ENCODE measurements at regions not wholly inside any gene's neighbourhood (a gene's known extent, or its start where the extent isn't known, plus 50 kb on each side); places are given as distances from the start of the nearest gene placed in this dataset.

- TF ChIP-seq CTCF (IDR thresholded peaks at IDR 0.05) = no peak
- TF ChIP-seq POLR2AphosphoS5 (IDR thresholded peaks at IDR 0.05) = no peak
- TF ChIP-seq EP300 (IDR thresholded peaks at IDR 0.05) = no peak
Observed at GRCh38 chr6:50278663-50279062, 228.9 kb upstream of the DEFB112 start.

All from sigmoid colon (tissue), 4 donors.